ENCODE measurements at regions not wholly inside any gene's neighbourhood (a gene's known extent, or its start where the extent isn't known, plus 50 kb on each side); places are given as distances from the start of the nearest gene placed in this dataset.

GRCh38 chr2:123209202-123209601, 815.9 kb upstream of the CNTNAP5 start:
- DNase-seq: no peak

DNA sequence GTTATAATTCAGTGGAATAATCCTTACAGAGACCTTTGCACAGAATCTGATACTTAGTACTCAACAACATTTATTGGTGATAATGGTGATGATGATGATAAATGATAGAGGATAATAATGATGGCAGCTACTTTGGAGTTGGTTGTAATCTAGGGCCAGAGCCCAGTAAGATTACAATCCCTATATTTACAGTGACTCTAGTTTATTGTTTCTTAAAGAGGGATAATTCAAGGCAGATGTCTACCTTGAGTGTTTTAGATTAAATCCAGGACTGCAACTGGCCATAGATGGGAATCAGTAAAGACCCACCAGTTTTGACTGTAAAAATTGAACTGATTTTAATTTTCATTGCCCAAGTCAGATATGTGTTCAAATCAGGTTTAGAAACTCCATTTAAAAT, 813.9 kb upstream of the CNTNAP5 start:
- DNase-seq: no peak

DNA sequence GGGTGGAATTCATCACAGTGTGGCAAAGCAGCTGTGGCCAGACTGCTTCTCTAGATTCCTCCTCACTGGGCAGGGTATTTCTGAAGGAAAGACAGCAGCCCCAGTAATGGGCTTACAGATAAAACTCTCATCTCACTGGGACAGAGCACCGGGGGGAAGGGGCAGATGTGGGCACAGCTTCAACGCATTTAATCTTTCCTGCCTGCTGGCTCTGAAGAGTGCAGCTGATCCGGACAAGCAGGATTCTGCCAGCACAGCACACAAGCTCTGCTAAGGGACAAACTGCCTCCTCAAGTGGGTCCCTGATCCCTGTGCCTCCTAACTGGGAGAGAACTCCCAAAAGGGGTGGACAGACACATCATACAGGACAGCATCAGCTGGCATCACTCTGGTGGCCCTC, 779.9 kb upstream of the CNTNAP5 start:
- DNase-seq: no peak

DNA sequence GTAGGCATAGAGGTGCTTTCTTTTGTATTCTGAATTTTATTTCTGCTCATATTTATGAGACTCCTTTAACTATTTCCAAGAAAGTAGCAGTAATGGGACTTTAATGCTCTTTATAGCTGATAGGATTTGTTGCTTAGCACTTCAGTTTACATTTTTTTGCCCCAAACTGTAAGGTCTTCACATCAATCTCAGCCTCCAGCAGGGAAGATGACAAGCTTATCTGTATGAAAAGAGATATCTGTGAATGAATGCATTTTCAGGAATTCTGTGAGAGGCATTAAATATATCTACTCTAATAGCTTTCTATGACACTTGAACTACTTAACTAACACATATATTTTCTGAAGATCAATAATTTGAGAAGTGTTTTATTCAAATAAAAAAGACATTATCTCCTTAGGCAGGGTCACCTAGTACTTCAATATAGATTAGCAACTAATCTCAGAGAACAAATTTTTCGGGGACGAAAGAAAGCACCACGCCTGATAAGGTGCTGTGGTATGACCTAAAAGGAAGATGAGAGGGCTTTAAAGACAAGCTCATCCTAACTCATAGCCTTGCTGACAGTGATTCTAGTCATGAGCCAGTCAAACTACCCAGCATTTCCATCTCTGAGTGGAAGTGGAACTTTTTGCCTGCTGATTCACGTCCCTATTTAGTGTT, 766.1 kb upstream of the CNTNAP5 start:
- no peak for DNase-seq

- DNase-seq: no peak
Observed at GRCh38 chr2:123262856-123263255, 762.2 kb upstream of the CNTNAP5 start.

- DNase-seq: no peak
Observed at GRCh38 chr2:123283431-123283830, 741.7 kb upstream of the CNTNAP5 start.

- no peak for DNase-seq
Observed at GRCh38 chr2:123303731-123304130, 721.4 kb upstream of the CNTNAP5 start.

All from activated CD4-positive, alpha-beta T cell treated with anti-CD3 and anti-CD28 coated beads, Interleukin-2, amount 50 U/mL, for 48 hours (primary cell).